Neural crest cell (in vitro differentiated cells): ENCODE measurements at regions not wholly inside any gene's neighbourhood (a gene's known extent, or its start where the extent isn't known, plus 50 kb on each side); places are given as distances from the start of the nearest gene placed in this dataset.
A peak's percentile ranks its signal among the peaks of the same experiment; 100 is the strongest.

Experiments used
- DNase-seq: peaks from one replicate; pipeline ENCODE4 v3.0.0; 2021; ENCODE audit warnings: low read depth, mixed read lengths, low spot score
- H3K27ac Mint-ChIP-seq: one replicate; pipeline ENCODE4 v1.8.0; 2021; ENCODE audit warnings: mild to moderate bottlenecking, mixed read lengths; ENCODE audit not compliant: unreplicated experiment
- H3K27me3 Mint-ChIP-seq: 2 replicates; pipeline ENCODE4 v1.8.0; 2021; ENCODE audit warnings: low read depth, mild to moderate bottlenecking, mixed read lengths
- H3K36me3 Mint-ChIP-seq: 2 replicates; pipeline ENCODE4 v1.8.0; 2021; ENCODE audit warnings: low read depth, mild to moderate bottlenecking, mixed read lengths
- H3K4me1 Mint-ChIP-seq: 2 replicates; pipeline ENCODE4 v1.8.0; 2021; ENCODE audit warnings: mixed read lengths
- H3K4me3 Mint-ChIP-seq: one replicate; pipeline ENCODE4 v1.8.0; 2021; ENCODE audit warnings: mild to moderate bottlenecking, mixed read lengths
- H3K9me3 Mint-ChIP-seq: 2 replicates; pipeline ENCODE4 v1.8.0; 2021; ENCODE audit warnings: mixed read lengths
- TF ChIP-seq, protein P1 (sequence below): fragments of 200-600 bp; sonication (generic); conservative IDR thresholded peaks from 2 replicates; pipeline ENCODE4 v1.5.0; 2021; ENCODE audit warnings: antibody characterized with exemption, mild to moderate bottlenecking

DNA sequence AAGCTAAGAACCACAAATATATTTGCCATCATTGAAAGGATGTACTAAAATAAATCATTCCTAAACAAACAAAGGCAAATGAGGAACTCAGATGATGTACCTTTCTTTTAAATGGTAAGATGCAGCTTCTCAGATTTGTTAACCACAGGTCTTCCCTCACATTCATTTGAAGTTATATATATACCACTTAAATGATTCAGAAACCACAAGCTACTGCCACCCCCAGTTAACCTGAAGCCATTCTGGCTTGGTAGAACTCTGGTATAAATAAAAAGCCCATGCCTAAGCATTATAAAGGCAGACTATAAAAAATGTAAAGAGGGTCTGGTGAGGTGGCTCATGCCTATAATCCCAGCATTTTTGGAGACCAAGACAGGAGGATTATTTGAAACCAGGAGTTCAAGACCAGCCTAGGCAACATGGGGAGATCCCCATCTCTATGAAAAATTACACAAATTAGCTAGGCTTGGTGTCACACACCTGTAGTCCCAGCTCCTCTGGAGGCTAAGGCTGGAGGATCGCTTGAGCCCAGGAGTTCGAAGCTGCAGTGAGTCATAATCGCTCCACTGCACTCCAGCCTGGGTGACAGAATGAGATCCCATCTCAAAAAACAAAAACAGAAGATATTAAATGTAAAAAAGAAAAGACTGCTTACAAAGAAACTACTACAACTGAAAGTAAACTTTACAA, 1185.3 kb downstream of the JRKL start:
- no peak for DNase-seq
- peaks cover under 1% of the 10 kb centered on the region for H3K9me3 Mint-ChIP-seq
- H3K36me3 Mint-ChIP-seq = no peaks in the 10 kb centered on the region
- H3K4me3 Mint-ChIP-seq = no peak overlapping the region
- TF ChIP-seq, protein P1, sequence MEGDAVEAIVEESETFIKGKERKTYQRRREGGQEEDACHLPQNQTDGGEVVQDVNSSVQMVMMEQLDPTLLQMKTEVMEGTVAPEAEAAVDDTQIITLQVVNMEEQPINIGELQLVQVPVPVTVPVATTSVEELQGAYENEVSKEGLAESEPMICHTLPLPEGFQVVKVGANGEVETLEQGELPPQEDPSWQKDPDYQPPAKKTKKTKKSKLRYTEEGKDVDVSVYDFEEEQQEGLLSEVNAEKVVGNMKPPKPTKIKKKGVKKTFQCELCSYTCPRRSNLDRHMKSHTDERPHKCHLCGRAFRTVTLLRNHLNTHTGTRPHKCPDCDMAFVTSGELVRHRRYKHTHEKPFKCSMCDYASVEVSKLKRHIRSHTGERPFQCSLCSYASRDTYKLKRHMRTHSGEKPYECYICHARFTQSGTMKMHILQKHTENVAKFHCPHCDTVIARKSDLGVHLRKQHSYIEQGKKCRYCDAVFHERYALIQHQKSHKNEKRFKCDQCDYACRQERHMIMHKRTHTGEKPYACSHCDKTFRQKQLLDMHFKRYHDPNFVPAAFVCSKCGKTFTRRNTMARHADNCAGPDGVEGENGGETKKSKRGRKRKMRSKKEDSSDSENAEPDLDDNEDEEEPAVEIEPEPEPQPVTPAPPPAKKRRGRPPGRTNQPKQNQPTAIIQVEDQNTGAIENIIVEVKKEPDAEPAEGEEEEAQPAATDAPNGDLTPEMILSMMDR = no peak
- H3K4me1 Mint-ChIP-seq = no peaks in the 10 kb centered on the region
- no peak overlapping the region for H3K27ac Mint-ChIP-seq
- no peaks in the 10 kb centered on the region for H3K27me3 Mint-ChIP-seq

DNA sequence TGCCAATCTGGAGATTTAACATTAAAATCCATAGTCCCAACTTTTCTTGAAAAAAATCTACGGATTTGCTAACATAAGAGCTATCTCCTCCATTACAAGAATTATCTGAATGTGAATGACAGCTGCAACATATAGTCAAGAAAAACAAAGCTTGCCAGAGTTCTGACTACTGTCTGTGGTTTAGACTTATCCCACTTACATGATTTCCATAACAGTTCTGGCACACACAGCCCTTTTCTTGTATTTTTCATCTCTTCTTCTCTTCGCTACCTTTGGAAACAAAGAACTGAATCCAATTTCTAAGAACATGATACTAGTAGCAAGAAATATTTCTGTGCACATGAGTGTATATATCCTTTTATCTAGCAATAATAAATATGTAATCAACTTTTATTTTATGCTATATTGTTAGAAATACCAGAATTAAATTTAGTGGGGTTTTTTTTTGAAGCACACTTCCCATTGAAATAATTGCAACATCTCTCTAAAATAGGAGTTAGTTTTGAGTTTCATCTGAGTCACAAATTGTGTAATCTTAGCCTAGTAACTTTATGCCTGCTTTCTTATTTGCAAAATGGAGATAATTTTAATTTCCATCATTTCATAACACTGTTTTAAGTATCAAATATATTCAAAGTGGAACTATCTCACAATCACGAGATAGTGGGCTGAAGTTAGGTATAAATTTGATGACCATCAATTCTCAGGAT, 1217.6 kb downstream of the JRKL start:
- H3K4me3 Mint-ChIP-seq = no peak overlapping the region
- DNase-seq = no peak
- no peak overlapping the region for H3K27ac Mint-ChIP-seq
- H3K36me3 Mint-ChIP-seq = no peaks in the 10 kb centered on the region
- TF ChIP-seq, protein P1 = no peak
- no peaks in the 10 kb centered on the region for H3K4me1 Mint-ChIP-seq
- H3K27me3 Mint-ChIP-seq = no peaks in the 10 kb centered on the region
- H3K9me3 Mint-ChIP-seq = peaks cover 2% of the 10 kb centered on the region

DNA sequence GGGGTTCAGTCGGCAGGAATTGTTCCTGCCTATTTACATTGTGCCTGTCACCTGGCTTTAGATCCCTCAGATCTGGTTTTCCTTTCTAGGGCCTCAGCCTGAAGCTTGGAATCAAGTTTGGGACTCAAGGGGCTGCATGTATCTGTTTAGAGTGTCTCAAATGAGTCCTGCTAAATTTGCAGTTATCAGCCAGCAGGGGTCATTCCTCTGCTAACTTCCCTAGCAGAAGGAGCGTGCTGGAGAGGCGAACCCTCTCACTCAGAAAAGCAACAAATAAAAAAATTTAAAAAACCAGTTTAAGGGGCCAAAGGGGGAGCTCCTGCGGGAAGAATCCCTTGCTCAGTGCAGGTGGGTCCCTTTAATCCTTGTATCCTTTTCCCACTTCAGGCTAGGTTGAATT, 1220.2 kb downstream of the JRKL start:
- DNase-seq = no peak
- no peaks in the 10 kb centered on the region for H3K27me3 Mint-ChIP-seq

DNA sequence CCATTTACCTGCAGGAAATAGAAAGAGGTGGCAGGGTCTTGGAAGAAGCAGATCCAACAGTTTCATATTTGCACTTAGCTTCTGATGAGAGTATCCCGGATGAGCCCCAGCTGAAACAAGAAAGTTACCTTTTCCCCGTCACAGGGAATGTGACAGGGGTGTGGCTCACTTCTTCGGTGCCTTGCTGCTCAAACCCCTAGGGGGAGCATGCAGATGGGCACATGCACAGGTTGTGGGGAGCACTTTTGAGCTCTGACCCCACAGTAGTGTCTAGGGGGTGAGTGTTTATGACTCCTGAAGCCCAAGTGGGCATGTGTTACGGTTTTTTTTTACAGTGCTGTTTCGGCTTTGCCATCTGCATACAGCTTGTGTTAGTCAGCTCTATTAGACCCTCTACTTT, 1221.0 kb downstream of the JRKL start:
- no peaks in the 10 kb centered on the region for H3K4me1 Mint-ChIP-seq
- H3K9me3 Mint-ChIP-seq = peaks cover 2% of the 10 kb centered on the region
- DNase-seq = no peak
- no peak overlapping the region for H3K4me3 Mint-ChIP-seq
- TF ChIP-seq, protein P1 = no peak
- H3K27me3 Mint-ChIP-seq = no peaks in the 10 kb centered on the region
- H3K27ac Mint-ChIP-seq = no peak overlapping the region
- H3K36me3 Mint-ChIP-seq = no peaks in the 10 kb centered on the region

More for the DNA sequence above, 1220.2 kb downstream of the JRKL start:
- no peak overlapping the region for H3K27ac Mint-ChIP-seq
- no peak overlapping the region for H3K4me3 Mint-ChIP-seq
- H3K36me3 Mint-ChIP-seq = no peaks in the 10 kb centered on the region
- H3K9me3 Mint-ChIP-seq = peaks cover 2% of the 10 kb centered on the region
- no peaks in the 10 kb centered on the region for H3K4me1 Mint-ChIP-seq
- TF ChIP-seq, protein P1 = peak; percentile 28

DNA sequence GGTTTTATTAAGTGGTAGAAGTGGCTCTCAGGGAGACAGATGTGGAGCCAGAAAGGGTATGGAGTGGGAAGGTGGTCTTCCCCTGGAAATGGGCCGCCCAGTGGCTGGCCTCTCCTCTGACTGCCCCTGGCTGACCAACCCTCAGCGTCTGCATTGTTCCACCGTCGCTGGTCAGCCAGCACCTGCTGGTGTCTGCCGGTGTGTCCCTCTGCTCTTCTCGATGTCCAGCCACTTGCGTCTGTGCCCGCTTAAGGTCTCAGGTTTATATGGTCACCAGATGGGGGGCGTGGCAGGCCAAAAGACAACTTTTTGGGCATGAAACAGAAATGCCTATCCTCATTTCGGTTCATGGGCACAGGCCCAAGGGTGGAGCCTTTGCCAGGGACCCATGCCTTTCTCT, 1221.5 kb downstream of the JRKL start:
- TF ChIP-seq, protein P1 = no peak
- DNase-seq = no peak
- H3K27me3 Mint-ChIP-seq = no peaks in the 10 kb centered on the region
- peaks cover 2% of the 10 kb centered on the region for H3K9me3 Mint-ChIP-seq
- no peak overlapping the region for H3K27ac Mint-ChIP-seq
- no peaks in the 10 kb centered on the region for H3K36me3 Mint-ChIP-seq
- H3K4me3 Mint-ChIP-seq = no peak overlapping the region
- no peaks in the 10 kb centered on the region for H3K4me1 Mint-ChIP-seq
